GM18498 (cell line): ENCODE measurements at regions not wholly inside any gene's neighbourhood (a gene's known extent, or its start where the extent isn't known, plus 50 kb on each side); places are given as distances from the start of the nearest gene placed in this dataset.

ENCODE experiments used
- ATAC-seq: cut with Tn5 transposase; IDR thresholded peaks from one replicate; pipeline ENCODE4 v1.9.1; 2021; ENCODE audit warnings: mild to moderate bottlenecking, moderate library complexity; ENCODE audit not compliant: unreplicated experiment

DNA sequence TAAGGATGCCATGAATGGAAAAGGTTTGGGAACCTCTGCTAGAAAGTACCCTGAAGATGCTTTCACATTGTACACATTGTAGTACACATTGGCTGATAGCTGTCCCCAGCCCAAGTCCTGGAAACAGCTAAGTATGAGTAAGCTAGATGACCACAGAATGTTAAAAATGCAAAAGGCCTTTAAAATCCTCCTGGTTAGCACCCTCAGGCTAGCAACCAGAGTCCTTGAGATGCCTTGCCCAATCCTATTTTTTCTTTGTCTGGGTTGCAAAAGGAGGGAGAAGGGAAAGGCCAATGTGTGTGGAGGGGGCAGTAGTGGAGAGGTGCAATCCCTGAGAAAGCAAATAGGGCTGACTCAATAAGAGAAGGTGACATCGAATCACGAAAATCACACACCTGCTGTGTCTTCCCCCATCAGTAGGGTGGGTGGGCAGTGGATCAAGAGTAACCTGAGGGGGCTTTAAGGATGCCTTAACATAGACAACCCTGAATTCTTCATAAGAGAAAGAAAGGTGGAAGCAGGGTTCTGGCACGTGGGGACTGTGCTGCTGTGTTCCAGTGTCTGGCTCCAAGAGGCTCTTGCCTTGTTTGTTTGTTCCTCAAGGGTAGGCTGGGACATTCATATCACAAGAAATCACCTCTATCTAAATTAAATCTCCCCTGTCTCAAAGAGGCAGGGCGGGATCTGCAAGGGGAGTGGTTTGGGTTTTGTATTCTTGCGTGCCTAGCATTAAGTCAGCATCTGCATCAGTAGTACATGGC is 266.2 kb upstream of the PLXNA2 start:
- no peak for ATAC-seq

DNA sequence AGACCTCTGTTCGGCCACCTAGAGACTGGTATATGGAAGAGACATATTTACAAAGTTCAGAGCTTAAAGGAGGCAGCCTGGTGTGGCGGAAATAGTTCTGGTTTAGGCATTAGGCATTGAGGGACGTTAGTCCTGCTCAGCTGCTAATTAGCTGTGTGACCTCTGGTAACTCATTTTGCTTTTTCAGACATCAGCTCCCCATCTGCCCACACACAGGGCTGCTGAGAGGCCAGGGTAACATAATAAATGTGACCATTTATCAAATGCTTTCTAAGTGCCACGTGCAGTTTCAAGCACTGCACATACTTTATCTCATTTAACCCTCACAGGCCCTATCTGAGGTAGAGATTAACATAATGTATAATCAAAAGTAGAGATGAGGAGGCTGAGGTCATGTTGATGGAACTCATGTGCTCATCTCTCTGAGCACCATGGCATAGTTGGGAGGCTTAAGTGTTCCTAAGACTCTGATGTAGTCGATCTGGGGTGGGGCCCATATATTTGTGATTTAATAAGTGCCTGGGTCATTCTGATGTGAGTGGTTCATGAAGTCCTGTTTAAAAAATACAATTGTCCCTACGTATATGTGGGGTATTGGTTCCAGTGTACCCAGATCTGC is 267.2 kb upstream of the PLXNA2 start:
- ATAC-seq: no peak

DNA sequence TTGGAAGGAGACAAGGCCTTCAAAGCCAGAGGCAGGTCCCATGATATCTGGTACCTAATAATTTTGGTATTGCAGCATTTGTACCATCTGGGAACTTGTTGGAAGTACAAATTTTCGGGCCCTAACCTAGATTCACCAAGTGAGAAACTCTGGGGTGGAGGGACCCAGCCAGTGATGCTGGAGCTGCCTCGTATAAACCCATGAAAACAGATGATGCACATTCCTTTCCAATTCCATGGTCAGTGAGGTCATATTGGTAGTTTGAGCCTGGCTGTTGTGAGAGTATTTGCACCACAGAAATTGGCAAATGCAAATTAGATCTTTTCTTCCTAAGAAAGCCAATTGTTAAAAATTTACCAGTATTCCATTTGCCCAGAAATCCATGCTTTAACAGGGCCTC is 269.6 kb upstream of the PLXNA2 start:
- no peak for ATAC-seq

DNA sequence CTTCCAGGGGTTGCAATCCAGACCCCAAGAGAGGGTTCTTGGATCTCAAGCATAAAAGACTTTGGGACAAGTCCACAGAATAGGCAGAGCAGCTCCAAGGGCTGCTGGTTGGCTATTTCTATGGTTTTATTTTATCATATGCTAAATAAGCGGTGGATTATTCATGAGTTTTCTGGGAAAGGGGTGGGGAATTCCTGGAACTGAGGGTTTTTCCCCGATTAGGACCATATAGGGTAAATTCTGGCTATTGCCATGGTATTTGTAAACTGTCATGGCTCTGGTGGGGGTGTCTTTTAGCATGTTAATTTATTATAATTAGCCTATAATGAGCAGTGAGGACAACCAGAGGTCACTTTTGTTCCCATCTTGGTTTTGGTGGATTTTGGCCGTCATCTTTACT is 270.9 kb upstream of the PLXNA2 start:
- ATAC-seq: no peak

DNA sequence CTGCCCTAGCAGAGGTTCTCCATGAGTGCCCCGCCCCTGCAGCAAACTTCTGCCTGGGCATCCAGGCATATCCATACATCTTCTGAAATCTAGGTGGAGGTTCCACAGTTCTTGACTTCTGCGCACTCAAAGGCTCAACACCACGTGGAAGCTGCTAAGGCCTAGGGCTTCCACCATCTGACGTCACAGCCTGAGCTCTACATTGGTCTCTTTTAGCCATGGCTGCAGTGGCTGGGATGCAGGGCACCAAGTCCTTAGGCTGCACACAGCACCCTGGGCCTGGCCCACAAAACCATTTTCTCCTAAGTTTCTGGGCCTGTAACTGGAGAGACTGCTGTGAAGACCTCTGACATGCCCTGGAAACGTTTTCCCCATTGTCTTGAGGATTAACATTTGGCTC is 272.6 kb upstream of the PLXNA2 start:
- no peak for ATAC-seq

DNA sequence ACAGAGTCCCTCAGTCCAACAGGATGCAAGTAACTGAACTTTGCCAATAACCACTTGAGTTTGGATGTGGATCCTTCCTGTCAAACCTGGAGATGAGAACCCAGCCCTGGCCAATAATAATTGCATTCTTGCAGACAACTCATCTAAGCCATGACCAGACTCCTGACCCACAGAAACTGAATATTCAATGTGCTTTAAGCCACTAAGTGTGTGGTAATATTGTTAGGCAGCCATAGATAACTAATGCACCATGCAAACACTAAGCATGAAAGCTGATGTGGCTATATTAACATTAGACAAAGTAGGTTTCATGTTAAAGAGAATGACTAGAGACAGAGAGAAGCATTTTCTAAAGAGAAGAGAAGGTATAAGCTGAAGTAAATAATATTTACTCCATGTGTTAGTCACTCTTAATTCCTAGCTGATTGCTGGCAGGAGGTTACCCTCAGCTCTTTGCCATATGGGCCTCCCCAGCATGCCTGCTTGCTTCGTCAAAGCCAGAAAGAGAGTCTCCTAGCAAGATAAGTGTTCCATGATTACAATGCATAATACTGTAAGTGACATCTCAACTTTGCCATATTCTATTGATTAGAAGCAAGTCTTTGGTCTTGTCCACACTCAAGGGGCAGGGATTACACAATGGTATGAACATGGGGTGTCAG is 276.4 kb upstream of the PLXNA2 start:
- ATAC-seq: no peak

DNA sequence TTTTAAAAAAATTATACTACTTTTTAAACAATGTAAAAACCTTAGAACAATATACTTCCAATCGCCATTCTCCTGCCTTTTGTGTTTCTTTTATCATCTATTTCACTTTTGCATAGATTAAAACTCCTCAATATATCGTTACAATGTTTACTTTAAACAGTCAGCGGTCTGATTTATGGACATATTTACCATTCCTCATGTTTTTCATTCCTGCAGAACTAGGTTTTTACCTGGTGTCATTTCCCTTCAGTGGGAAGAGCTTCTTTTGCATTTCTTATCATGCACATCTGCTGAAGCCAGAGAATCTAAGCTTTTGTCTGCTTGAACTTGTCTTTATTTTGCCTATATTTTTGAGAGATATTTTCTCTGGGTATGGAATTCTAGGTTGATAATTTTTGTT is 277.4 kb upstream of the PLXNA2 start:
- no peak for ATAC-seq

DNA sequence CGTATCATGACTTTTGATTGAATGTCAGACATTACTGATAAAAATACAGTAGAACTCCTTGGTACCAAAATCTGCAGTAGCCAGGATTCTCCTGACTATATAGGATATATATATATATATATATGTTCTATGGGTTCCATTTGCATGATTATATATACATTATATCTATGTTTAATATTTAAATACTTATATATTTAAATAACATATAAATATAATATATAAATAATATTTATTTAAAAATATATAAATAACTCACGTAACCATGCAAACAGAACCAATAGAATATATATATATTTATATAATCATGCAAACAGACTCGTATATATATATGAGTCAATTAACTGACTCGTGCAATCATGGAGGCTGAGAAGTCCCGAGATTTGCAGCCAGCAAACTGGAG is 278.8 kb upstream of the PLXNA2 start:
- no peak for ATAC-seq

DNA sequence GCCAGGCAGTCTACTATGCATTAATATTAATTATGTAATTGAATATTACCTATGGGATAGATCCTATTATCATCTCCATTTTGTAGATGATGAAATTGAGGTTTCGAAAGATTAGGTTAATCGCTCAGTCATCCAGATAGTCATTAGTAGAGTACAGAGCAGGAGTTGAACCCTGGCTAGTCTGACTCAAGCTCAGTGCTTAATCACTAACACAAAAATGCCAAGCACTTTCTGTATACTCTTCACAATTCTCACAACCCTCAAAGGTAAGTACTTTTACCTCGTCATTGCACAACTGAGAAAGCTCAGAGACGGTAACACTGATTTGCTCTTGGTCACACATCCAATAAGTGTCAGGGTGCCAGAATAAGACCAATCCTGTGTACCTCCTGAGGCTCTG is 280.2 kb upstream of the PLXNA2 start:
- ATAC-seq: no peak

DNA sequence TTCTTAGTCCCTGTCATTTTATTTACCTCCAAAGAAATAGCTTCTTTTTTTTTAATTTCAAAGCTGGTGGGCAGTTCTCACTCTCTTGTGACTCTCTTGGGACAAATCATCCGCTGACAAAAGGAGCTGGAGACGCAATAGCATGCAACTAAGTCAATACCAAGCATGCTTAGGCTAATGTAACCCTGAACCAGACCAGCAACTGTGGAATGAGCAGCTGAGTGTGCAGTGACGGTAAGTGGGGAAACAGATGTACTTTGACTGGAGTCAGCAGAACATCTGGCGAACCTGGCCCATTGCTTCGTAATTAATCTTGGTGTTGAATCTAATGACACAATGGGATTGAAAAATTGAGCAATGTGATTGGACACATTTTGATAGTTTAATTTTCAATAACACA is 280.7 kb upstream of the PLXNA2 start:
- no peak for ATAC-seq

DNA sequence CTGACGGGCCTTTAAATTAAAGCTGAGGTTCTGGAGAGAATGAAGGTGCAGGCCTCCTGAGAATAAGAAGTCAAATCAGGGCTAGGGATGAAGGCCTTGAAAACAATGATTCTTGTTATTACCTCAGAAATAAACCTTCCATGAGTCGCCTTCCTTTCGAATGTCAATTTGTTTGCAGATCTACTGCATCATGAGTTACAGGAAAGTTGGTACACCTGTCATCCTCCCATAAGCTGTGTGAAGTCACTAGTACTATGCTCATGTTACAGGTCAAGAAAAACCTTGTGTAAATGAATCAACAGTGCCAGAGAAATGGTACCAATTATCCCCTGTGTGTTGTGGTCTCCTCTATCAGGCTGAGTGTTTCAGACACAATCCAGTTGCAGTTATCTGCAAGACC is 281.2 kb upstream of the PLXNA2 start:
- ATAC-seq: no peak

DNA sequence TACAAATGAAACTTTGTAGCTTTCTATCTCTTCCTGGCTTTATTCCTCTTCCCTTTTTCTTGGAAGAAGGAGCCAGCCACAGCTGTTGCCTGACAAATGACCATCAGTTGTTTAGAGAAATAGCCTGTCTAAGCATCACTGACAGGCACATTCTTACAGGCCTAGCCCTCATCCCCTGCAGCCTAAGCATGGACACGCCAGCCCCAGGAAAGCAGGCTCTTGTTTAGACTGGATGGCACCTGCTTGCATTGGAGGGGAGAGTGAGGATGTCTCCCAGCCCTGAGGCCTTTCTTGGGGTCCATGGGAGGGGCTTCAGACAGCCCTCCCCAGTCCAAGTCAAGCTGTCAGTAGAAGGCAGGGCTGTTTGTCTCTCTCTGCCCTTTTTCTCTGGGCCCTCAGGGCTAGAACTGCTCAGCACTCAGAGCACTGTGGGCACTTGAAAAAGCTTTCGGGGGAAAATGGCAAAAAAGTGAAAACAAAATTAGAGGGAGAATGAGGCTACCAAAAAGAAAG is 282.5 kb upstream of the PLXNA2 start:
- no peak for ATAC-seq

DNA sequence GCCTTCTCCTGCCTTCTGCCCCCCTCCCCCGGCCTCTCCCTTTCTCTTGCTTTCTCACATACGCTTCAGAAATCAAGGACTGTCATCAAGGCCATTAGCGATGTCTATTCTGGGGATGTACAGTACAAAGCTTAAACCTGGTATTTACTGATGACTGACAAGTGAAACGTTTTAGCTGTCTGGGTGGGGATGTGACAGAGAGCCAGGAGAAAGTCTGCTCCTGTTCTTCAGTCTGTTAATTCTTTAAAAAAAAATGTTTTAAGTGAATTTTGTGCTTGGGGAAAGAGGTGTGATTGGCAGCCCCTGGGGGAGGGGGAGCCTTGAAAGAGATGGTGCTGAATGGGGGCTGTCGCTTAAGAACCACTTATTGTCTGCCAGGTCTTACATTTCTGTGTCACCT is 283.0 kb upstream of the PLXNA2 start:
- ATAC-seq: no peak

DNA sequence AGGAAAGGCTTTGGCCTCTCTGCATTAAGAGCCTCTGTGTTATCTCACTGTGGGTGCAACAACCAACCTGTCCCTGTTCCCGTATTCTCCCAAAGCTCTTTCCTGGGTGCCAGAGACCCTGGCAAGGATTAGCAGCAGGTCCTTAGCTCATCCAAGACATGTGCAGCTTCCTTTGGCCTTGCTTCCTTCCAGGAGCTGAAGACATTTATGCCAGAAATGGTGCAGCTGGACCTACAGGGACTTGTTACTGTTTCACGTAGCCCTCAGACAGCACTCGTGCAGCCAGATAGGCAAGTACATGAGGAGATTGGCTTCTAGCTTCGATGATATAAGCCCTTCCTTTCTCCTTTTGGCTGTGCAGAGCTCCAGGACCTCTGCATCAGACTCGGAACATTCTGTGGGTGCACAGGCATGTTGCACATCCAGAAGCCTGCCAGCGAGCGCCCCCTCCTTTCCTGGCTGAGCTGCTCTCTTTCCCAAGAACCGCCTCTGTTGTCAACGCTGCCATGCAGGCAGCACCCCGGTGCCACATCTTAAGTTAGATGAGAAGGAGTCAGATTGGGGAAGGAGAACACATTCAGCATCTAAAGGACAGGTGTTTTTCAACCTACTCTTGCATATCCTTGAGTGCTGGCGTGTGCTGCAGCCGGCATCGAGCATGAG is 284.5 kb upstream of the PLXNA2 start:
- no peak for ATAC-seq

DNA sequence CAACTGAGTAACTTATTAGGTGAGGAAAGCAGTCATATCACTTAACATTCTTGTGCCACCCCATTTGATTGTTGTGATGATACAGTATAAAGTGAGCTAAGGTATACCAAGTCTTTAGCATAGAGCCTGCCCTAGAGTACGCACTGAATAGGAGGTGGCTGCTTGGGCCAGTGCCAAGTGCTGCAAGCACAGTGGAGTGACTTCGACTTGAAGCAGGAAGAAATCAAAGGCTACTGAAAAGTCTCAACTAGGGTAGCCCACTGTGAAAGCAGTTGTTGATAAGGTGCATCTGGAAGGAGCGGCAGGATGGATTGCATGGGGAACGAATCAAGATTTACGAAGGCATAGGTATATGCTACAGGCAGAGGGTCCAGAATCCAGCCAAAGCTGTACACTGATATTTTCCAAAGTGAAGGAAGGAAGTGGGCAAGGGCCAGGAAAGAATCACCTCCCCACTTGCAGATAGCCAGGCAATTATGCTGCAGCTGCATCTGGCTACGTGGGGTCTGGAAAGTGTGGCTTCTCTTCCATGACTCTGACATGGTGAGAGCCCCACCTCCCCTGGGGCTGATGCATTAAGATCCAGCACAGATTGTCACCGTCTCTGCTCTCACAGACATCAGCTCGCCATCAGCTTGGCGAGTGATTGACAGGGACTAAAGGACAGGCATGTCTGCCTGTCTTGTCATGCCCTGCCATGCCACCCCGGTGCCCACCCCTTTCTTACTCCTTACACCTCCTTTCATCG is 287.0 kb upstream of the PLXNA2 start:
- ATAC-seq: no peak

DNA sequence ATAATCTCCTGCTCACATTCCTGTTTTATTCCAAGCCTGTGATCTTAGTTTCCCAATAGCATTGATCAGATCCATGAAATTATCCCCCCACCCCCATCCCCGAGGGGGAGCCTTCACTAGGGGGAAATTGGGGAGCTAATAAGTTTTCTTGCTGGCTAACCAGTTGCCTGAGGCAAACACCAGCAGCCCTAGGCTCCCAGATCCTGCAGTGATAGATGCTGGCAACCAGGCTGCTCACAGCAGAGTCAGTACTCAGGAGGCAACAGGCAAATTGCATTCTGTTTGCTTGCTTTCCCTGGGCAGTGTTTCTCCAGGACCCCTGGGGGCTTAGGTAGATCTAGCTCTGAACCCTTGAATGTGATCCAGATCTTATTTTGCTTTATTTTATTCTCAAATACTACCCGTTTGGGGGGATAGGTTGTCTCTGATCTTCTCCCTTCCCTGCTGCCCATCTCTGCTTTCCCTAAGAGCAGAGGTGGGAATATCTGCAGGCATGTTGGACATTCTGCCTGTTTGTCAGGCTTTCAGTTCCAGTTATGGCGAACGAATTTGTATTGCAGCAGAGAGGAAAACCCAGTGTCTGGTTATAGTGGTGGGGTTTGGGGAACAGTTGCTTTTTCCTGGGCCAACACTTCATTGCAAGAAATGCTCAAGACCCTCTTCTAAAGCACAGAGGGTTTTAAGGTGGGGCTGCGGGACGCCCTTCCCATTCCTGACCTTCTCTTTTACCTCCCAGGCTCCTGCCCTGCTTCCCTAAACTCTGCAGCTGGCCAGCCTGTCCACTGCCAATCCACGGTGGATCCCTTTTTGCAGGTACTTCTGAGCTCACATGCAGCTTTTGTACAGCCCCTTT is 289.8 kb upstream of the PLXNA2 start:
- no peak for ATAC-seq

DNA sequence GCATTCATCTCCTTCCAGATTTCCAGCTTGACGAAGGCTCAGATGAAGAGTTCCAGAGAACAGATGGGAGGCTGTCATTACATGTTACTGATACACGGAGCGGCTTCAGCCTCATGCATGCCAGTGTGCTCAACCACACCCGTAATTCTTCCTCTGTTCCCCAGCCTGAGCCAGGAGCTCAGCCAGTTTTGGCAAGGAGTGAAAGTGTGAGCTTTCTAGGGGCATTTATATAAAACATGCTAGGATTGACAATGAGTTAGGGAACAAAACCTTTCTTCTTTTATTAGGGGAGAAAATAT is 290.4 kb upstream of the PLXNA2 start:
- no peak for ATAC-seq

DNA sequence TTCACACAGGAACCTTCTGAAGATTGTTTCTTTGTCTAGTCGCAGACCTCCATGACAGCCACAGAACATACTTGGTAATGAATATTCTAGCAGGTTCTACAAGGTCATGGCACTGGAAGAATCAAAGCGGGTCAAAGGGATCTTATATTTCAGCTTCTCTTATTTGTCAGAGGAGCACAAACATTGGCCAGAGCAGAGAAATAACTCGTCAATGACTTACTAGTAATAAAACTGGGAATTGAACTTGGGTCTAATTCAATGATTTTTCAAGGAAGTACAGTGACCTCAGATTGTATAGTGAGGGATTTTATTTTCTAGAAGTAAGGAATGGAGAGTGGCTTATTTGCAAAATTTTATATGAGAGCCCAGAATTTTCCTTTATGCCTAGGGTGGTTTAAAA is 290.8 kb upstream of the PLXNA2 start:
- no peak for ATAC-seq

DNA sequence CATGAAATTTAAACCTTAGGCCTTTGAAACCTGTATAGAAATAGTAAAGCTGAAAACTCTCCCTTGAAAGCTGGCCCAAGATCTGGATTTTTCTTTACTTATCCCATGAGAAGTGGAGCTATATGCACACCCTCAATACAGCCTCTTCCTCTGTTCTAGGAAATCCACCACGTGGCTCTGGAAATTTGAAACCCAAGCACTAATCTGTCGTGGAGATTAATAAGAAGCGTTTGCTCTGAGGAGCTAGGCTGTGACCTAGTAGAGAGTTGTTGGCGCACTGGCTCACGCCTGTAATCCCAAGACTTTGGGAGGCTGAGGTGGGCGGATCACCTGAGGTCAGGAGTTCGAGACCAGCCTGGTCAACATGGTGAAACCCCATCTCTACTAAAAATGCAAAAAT is 291.3 kb upstream of the PLXNA2 start:
- ATAC-seq: no peak

DNA sequence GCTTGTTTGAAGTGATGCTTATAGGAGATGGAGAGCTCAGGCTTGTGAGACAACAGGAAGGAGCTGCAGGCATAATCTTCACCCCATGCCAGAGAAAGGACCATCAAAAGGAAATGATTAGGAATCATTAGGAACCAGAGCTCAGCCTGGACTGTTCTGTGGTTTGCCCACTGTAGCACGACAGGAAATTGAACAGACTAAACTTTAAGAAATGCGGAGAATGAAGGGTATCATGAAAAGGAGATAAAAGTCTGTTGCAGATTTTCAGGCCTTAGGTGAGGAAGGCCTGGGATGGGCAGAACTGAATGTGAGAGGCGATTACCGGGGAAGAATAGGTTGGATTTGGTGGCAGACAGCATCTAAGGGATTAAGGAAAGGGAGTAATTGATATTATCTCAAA is 292.0 kb upstream of the PLXNA2 start:
- no peak for ATAC-seq
